Mucosa of rectum (tissue), 2 donors: ENCODE measurements at regions not wholly inside any gene's neighbourhood (a gene's known extent, or its start where the extent isn't known, plus 50 kb on each side); places are given as distances from the start of the nearest gene placed in this dataset.
"Not testable (repeated sequence)": the region's sequence is repeated elsewhere in the genome, so short reads cannot be mapped to it uniquely, and the experiment has no call there.

ENCODE experiments used
- H3K27ac ChIP-seq, 2 donors: one replicate each; pipeline ENCODE4 v1.7.0; 2013; ENCODE audit warnings: inconsistent platforms in 2 of 2, low read depth in 2 of 2, low read length in 2 of 2
- H3K27me3 ChIP-seq, 2 donors: one replicate each; pipeline ENCODE4 v1.7.0; 2013; ENCODE audit warnings: low read length in 2 of 2; ENCODE audit not compliant: control insufficient read depth in 2 of 2, insufficient read depth in 2 of 2
- H3K36me3 ChIP-seq, 2 donors: one replicate each; pipeline ENCODE4 v1.7.0; 2013; ENCODE audit warnings: low read length in 2 of 2; ENCODE audit not compliant: control insufficient read depth in 2 of 2, insufficient read depth in 2 of 2
- H3K4me1 ChIP-seq, 2 donors: one replicate each; pipeline ENCODE4 v1.7.0; 2013; ENCODE audit warnings: low read length in 2 of 2, mild to moderate bottlenecking in 1 of 2; ENCODE audit not compliant: control insufficient read depth in 2 of 2, insufficient read depth in 2 of 2
- H3K4me3 ChIP-seq, 2 donors: one replicate each; pipeline ENCODE4 v1.7.0; 2013; ENCODE audit warnings: low read length in 2 of 2
- H3K9ac ChIP-seq, 2 donors: one replicate each; pipeline ENCODE4 v1.7.0; 2013; ENCODE audit warnings: low read length in 2 of 2, low read depth in 1 of 2, mild to moderate bottlenecking in 1 of 2
- H3K9me3 ChIP-seq, 2 donors: one replicate each; pipeline ENCODE4 v1.7.0; 2013; ENCODE audit warnings: low read length in 2 of 2; ENCODE audit not compliant: control insufficient read depth in 2 of 2
- donor health status: healthy.
- donor health status: Normal muscosa, but diverticular disease.

- Histone ChIP-seq H3K27me3 (no peaks in the 10 kb centered on the region), H3K9me3 (no peaks in the 10 kb centered on the region), H3K4me1 (no peaks in the 10 kb centered on the region), H3K9ac (no peak overlapping the region), H3K36me3 (no peaks in the 10 kb centered on the region), H3K4me3 (no peak overlapping the region), H3K27ac (no peak overlapping the region)
These were observed 291.1 kb upstream of the EXOC2 start for GRCh38 chr6:984031-984430.

DNA sequence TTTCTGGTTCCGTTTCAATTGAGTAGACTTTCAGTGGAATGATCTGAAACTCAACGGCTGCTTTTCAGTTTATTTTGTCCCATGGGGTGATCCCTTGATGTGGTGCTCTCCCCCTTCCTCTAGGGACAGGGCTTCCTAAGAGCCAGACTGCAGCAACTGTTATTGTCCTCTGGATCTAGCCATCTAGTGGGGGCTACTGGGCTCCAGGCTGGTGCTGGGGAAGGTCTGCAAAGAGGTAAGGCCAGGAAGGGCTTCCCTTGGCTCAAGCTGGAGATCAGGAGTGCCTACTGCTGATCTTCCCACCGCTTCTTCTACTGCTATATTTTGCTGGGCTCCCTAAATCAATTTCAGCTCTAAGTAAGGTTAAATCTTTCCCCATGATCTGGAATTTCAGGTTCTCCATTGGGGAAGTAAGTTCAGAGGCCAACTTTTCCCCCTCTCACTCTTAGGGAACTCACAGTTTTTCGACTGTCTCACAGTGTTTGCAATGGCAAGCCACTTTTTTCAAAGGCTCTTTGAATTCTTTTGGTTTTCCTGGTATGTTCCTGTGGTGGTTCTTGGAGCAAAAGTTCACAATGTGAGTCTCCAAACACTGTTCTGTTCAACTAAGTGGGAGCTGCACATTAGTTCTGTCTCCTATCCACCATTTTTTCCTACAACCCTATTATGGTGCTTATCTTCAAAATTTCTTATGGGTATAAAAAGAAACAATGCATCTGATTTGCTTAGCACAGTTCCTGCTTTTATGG is 286.2 kb upstream of the EXOC2 start:
- H3K27ac ChIP-seq: no peak overlapping the region
- H3K4me3 ChIP-seq: no peak overlapping the region
- H3K4me1 ChIP-seq: no peaks in the 10 kb centered on the region
- H3K9me3 ChIP-seq: peaks cover 0 to 3% of the 10 kb centered on the region in 2 donors
- no peaks in the 10 kb centered on the region for H3K36me3 ChIP-seq
- no peaks in the 10 kb centered on the region for H3K27me3 ChIP-seq
- no peak overlapping the region for H3K9ac ChIP-seq

- H3K9me3 ChIP-seq, H3K27ac ChIP-seq, H3K4me3 ChIP-seq, H3K4me1 ChIP-seq, H3K27me3 ChIP-seq, H3K9ac ChIP-seq, H3K36me3 ChIP-seq: not testable (repeated sequence)
These were observed 284.3 kb upstream of the EXOC2 start for GRCh38 chr6:977226-977625.

DNA sequence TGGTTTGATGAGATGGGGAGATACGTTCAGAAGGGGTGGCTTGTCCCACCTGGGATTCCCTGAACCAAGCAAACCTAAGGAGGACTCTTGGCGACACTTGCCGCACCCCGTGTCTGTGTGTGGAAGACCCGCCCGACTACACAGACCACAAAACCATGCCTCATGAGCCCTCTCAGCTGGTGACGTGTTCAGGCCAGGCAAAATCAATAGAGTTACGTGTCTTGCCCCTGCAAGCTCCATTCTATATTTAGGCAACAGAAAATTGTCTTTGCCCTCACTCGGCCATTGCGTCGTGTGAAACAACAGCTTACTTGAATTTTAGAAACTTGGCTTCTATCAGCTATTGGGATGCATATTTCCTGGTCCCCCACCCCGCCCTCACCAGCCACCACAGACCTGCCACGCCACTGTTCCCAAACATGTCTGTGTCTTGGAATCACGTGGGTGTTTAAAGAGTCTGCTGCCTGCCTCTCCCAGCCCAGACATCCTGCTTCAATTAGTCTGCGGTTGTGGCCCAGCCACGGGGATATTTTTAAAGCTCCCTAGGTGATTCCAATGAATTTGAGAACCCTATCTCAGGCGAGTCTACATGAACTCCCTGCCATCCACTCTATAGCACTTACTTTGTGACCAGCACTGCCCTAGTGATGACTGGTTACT is 279.2 kb upstream of the EXOC2 start:
- no peaks in the 10 kb centered on the region for H3K4me1 ChIP-seq
- no peaks in the 10 kb centered on the region for H3K27me3 ChIP-seq
- H3K9ac ChIP-seq: no peak overlapping the region
- H3K4me3 ChIP-seq: no peak overlapping the region
- H3K9me3 ChIP-seq: peaks cover 0 to 3% of the 10 kb centered on the region in 2 donors
- no peak overlapping the region for H3K27ac ChIP-seq
- H3K36me3 ChIP-seq: no peaks in the 10 kb centered on the region

- no peaks in the 10 kb centered on the region for H3K36me3 ChIP-seq
- H3K9me3 ChIP-seq: no peaks in the 10 kb centered on the region
- no peak overlapping the region for H3K27ac ChIP-seq
- no peaks in the 10 kb centered on the region for H3K4me1 ChIP-seq
- H3K9ac ChIP-seq: no peak overlapping the region
- H3K4me3 ChIP-seq: no peak overlapping the region
- peaks cover 0 to 3% of the 10 kb centered on the region in 2 donors for H3K27me3 ChIP-seq
These were observed 275.9 kb upstream of the EXOC2 start for GRCh38 chr6:968791-969190.

GRCh38 chr6:967701-968100 is 274.8 kb upstream of the EXOC2 start:
- Histone ChIP-seq H3K9ac (no peak overlapping the region), H3K4me3 (no peak overlapping the region), H3K4me1 (no peaks in the 10 kb centered on the region), H3K27ac (no peak overlapping the region), H3K36me3 (no peaks in the 10 kb centered on the region), H3K9me3 (no peaks in the 10 kb centered on the region), H3K27me3 (peaks cover 0 to 3% of the 10 kb centered on the region in 2 donors)

DNA sequence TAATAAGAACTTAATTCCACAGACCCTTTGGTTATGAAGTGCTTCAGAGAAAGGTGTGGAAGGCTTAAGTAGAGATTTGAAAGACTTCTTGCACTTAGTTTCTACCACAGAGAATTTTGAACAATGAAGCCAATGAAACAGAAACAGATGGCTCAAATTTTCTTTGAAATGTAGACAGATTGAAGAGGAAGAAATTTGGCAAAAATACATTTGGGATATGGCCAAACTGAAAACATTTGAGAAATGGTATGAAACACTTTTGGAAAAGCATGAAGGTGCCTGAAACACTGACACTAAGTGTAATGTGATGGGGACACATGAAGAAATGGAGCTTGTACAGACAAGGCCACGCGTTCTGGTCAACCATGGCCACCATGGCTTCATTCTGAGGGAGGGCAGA is 272.4 kb upstream of the EXOC2 start:
- H3K36me3 ChIP-seq: no peaks in the 10 kb centered on the region
- H3K9ac ChIP-seq: no peak overlapping the region
- peaks cover 0 to 3% of the 10 kb centered on the region in 2 donors for H3K27me3 ChIP-seq
- no peaks in the 10 kb centered on the region for H3K4me1 ChIP-seq
- no peak overlapping the region for H3K4me3 ChIP-seq
- H3K9me3 ChIP-seq: no peaks in the 10 kb centered on the region
- H3K27ac ChIP-seq: no peak overlapping the region

- Histone ChIP-seq H3K9ac (no peak overlapping the region), H3K36me3 (no peaks in the 10 kb centered on the region), H3K4me1 (no peaks in the 10 kb centered on the region), H3K4me3 (no peak overlapping the region), H3K27me3 (peaks cover 0 to 3% of the 10 kb centered on the region in 2 donors), H3K9me3 (no peaks in the 10 kb centered on the region), H3K27ac (no peak overlapping the region)
These were observed 270.5 kb upstream of the EXOC2 start for GRCh38 chr6:963456-963855.

DNA sequence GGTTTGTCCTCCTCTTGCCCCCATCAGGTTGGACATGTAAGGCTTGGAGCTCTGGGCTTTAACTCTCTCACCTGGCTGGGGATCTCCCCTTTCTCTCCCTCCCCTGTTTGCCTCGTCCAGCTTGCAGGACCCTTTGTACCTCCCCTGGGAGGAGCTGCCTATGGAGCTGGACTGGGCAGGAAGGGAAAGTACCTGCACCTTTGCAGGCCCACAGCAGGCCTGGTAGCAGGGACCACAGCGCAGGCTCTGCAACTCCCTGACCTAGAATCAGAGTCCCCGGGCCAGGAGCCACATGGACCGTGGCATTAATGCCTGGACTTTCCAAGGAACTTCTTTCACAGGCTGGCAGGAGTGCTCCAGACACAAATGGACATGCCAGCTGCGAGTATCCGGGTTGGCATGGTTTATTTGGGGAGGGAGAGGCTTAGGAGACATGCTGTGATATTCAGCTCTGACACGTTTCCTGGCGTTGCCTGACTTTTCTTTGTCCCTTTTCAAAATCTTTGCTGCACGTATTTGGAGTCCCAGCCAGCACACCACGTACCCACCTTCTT is 268.5 kb upstream of the EXOC2 start:
- Histone ChIP-seq H3K4me3 (no peak overlapping the region), H3K9ac (no peak overlapping the region), H3K27ac (no peak overlapping the region), H3K9me3 (no peaks in the 10 kb centered on the region), H3K4me1 (no peaks in the 10 kb centered on the region), H3K36me3 (no peaks in the 10 kb centered on the region), H3K27me3 (peaks cover 0 to 3% of the 10 kb centered on the region in 2 donors)

- H3K36me3 ChIP-seq: no peaks in the 10 kb centered on the region
- no peak overlapping the region for H3K4me3 ChIP-seq
- no peak overlapping the region for H3K9ac ChIP-seq
These were observed 267.4 kb upstream of the EXOC2 start for GRCh38 chr6:960356-960755.

More at GRCh38 chr6:960356-960755, 267.4 kb upstream of the EXOC2 start:
- H3K27ac ChIP-seq: no peak overlapping the region
- H3K27me3 ChIP-seq: no peaks in the 10 kb centered on the region
- H3K9me3 ChIP-seq: no peaks in the 10 kb centered on the region
- H3K4me1 ChIP-seq: no peaks in the 10 kb centered on the region
